ENCODE measurements at regions not wholly inside any gene's neighbourhood (a gene's known extent, or its start where the extent isn't known, plus 50 kb on each side); places are given as distances from the start of the nearest gene placed in this dataset.

GRCh38 chr5:15106530-15107283, 235.1 kb upstream of the ANKH start (continued):
- TF ChIP-seq THRAP3 (IDR thresholded peaks at IDR 0.05; ENCODE audit: borderline replicate concordance): no peak
- no peak for TF ChIP-seq SAFB2 (IDR thresholded peaks at IDR 0.05; ENCODE audit: borderline replicate concordance, low read depth, low read length, severe bottlenecking)
- TF ChIP-seq ZNF124 (CRISPR knock-in tag; IDR thresholded peaks at IDR 0.05): no peak
- TF ChIP-seq, protein P1, sequence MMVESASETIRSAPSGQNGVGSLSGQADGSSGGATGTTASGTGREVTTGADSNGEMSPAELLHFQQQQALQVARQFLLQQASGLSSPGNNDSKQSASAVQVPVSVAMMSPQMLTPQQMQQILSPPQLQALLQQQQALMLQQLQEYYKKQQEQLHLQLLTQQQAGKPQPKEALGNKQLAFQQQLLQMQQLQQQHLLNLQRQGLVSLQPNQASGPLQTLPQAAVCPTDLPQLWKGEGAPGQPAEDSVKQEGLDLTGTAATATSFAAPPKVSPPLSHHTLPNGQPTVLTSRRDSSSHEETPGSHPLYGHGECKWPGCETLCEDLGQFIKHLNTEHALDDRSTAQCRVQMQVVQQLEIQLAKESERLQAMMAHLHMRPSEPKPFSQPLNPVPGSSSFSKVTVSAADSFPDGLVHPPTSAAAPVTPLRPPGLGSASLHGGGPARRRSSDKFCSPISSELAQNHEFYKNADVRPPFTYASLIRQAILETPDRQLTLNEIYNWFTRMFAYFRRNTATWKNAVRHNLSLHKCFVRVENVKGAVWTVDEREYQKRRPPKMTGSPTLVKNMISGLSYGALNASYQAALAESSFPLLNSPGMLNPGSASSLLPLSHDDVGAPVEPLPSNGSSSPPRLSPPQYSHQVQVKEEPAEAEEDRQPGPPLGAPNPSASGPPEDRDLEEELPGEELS (CRISPR knock-in tag; IDR thresholded peaks at IDR 0.05; ENCODE audit: borderline replicate concordance): no peak
- TF ChIP-seq ZNF3 (CRISPR knock-in tag; IDR thresholded peaks at IDR 0.05): no peak

DNA sequence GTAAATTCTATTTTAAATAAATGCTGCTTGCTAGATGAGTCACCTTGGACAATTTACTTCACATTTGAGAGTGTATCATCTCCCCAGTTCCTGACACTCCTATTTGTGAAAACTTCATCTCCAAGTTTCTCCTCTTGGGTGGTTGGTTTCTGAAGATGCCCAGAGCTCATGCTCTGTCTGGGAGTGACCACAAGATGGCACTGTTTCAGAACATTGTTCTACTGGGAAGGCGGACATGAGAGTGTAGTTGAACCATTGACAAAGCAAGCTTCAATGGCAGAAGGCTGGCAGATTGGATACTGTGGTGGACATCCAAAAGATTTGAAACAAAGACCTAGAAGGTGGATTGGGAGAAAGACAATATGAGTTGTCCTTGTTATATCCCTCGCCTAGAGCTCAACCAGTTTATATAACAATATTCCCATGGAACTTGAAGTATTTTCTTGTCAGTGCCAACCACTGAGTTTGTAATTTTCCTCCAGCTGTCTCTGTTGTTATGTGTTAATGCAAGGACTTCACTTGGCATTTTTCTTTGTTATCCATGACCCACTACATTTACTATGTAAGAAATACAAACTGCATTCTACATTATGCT, 234.3 kb upstream of the ANKH start:
- H3K9me3 ChIP-seq (replicated peaks; ENCODE audit: control insufficient read depth, insufficient read depth, low read depth, low read length): no peaks in the 10 kb centered on the region
- no TSS peak for BruUV-seq (replicated peaks)
- H3K36me3 ChIP-seq (ENCODE audit: control insufficient read depth, insufficient read depth, low read length): no peaks in the 10 kb centered on the region
- H3K4me3 ChIP-seq: no peak overlapping the region
- H4K20me1 ChIP-seq (replicated peaks; ENCODE audit: control insufficient read depth, insufficient read depth, low read length): no peaks in the 10 kb centered on the region
- H3K4me2 ChIP-seq (ENCODE audit: insufficient read depth, low read length): no peak overlapping the region
- CTCF ChIA-PET (ENCODE audit: low intra/inter-chr PET ratio): no interaction called here
- intact Hi-C loops (cut with micrococcal nuclease): loop anchor here (5.0 kb wide), 1 partner anchor 716 kb away; no protein-coding TSS in a partner anchor
- H3K9me1 ChIP-seq (ENCODE audit: control insufficient read depth, insufficient read depth, low read length): no peaks in the 10 kb centered on the region
- WGBS (ENCODE audit: insufficient coverage, low coverage, missing lambda C conversion rate): 0% methylated on average over 2 of the region's 2 CpGs
- H3K27me3 ChIP-seq (ENCODE audit: control insufficient read depth in 2 of 2, insufficient read depth in 2 of 2, low read length in 2 of 2): no peaks in the 10 kb centered on the region
- H3K27ac ChIP-seq (ENCODE audit: extremely low read depth, low read depth, low read length): no peak overlapping the region
- POLR2A ChIA-PET: no interaction called here
- ATAC-seq (peak; percentile 87), DNase-seq (ENCODE audit: extremely low read depth in 1 of 4, low spot score in 3 of 4) (peak; percentile 54 to 65 (median 57)), FAIRE-seq (peak; percentile 84)
- no peaks in the 10 kb centered on the region for H3K4me1 ChIP-seq (replicated peaks in 1 of 2; ENCODE audit: control insufficient read depth in 2 of 2, insufficient read depth in 2 of 2, low read length in 2 of 2)
- H2AFZ ChIP-seq (ENCODE audit: low read depth, low read length): no peak overlapping the region
- no peaks in the 10 kb centered on the region for H3K79me2 ChIP-seq (ENCODE audit: control insufficient read depth, insufficient read depth, low read length)
- in situ Hi-C loops (cut with MboI): no loop called here
- H3K9ac ChIP-seq (ENCODE audit: insufficient read depth in 1 of 2, low read depth in 2 of 2, low read length in 2 of 2): no peak overlapping the region
- TF ChIP-seq, protein P2, sequence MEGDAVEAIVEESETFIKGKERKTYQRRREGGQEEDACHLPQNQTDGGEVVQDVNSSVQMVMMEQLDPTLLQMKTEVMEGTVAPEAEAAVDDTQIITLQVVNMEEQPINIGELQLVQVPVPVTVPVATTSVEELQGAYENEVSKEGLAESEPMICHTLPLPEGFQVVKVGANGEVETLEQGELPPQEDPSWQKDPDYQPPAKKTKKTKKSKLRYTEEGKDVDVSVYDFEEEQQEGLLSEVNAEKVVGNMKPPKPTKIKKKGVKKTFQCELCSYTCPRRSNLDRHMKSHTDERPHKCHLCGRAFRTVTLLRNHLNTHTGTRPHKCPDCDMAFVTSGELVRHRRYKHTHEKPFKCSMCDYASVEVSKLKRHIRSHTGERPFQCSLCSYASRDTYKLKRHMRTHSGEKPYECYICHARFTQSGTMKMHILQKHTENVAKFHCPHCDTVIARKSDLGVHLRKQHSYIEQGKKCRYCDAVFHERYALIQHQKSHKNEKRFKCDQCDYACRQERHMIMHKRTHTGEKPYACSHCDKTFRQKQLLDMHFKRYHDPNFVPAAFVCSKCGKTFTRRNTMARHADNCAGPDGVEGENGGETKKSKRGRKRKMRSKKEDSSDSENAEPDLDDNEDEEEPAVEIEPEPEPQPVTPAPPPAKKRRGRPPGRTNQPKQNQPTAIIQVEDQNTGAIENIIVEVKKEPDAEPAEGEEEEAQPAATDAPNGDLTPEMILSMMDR (IDR thresholded peaks at IDR 0.05 in 2 of 3, conservative IDR thresholded peaks at IDR 0.05 in 1 of 3; ENCODE audit: insufficient read depth in 2 of 3, low read depth in 1 of 3, low read length in 3 of 3): peak; percentile 38 to 69 (median 61); a peak in 4 of 6 replicates
- TF ChIP-seq ZKSCAN3 (CRISPR knock-in tag; IDR thresholded peaks at IDR 0.05) (no peak), EHMT2 (IDR thresholded peaks at IDR 0.05) (0 out of 2 replicates have a peak, but pooled peaks have one; percentile 38), DDX20 (tag; IDR thresholded peaks at IDR 0.05; ENCODE audit: low read depth) (no peak), SMC3 (conservative IDR thresholded peaks at IDR 0.05; ENCODE audit: insufficient read depth, low read depth, low read length) (0 out of 2 replicates have a peak, but pooled peaks have one; percentile 51), ERF (CRISPR knock-in tag; IDR thresholded peaks at IDR 0.05) (no peak), TCFL5 (CRISPR knock-in tag; conservative IDR thresholded peaks at IDR 0.05) (no peak), FUS (optimal IDR thresholded peaks at IDR 0.05; ENCODE audit: low read depth, low read length) (no peak)
- TF ChIP-seq, protein P3, sequence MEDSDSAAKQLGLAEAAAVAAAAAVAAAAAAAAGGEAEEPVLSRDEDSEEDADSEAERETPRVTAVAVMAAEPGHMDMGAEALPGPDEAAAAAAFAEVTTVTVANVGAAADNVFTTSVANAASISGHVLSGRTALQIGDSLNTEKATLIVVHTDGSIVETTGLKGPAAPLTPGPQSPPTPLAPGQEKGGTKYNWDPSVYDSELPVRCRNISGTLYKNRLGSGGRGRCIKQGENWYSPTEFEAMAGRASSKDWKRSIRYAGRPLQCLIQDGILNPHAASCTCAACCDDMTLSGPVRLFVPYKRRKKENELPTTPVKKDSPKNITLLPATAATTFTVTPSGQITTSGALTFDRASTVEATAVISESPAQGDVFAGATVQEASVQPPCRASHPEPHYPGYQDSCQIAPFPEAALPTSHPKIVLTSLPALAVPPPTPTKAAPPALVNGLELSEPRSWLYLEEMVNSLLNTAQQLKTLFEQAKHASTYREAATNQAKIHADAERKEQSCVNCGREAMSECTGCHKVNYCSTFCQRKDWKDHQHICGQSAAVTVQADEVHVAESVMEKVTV (CRISPR knock-in tag; IDR thresholded peaks at IDR 0.05): 0 out of 2 replicates have a peak, but pooled peaks have one; percentile 16

All from K562 (cell line).